Sigmoid colon (tissue), 6 donors: ENCODE measurements at regions not wholly inside any gene's neighbourhood (a gene's known extent, or its start where the extent isn't known, plus 50 kb on each side); places are given as distances from the start of the nearest gene placed in this dataset.

ENCODE experiments used
- DNase-seq: peaks from one replicate; pipeline ENCODE4 v3.0.0-alpha.2; 2019
- H3K27ac ChIP-seq, 4 donors: fragments of 200-600 bp; sonication (generic); one replicate each; pipeline ENCODE4 v1.5.1; 2016 to 2019; ENCODE audit warnings: mild to moderate bottlenecking in 1 of 4
- H3K27me3 ChIP-seq, 3 donors: fragments of 200-600 bp; sonication (generic); one replicate each; pipeline ENCODE4 v1.5.1; 2019; ENCODE audit warnings: mild to moderate bottlenecking in 1 of 3
- H3K36me3 ChIP-seq, 4 donors: fragments of 200-600 bp; sonication (generic); one replicate each; pipeline ENCODE4 v1.5.1; 2016 to 2019
- H3K4me1 ChIP-seq, 4 donors: fragments of 200-600 bp; sonication (generic); one replicate each; pipeline ENCODE4 v1.5.1; 2017 to 2019
- H3K4me3 ChIP-seq, 4 donors: fragments of 200-600 bp; sonication (generic); one replicate each; pipeline ENCODE4 v1.5.1; 2017 to 2019; ENCODE audit warnings: mild to moderate bottlenecking in 2 of 4, moderate library complexity in 1 of 4
- H3K9me3 ChIP-seq, 4 donors: fragments of 200-600 bp in 3 of 4; sonication (generic) in 3 of 4; one replicate each; pipeline versions ENCODE4 v1.5.1 to v1.6.1; 2013 to 2019
- CTCF ChIP-seq, 4 experiments: fragments of 450-650 bp in 3 of 4; fragments of 200-600 bp in 1 of 4; IDR thresholded peaks; one replicate each; pipeline ENCODE4 v1.5.1; 2016 to 2019; ENCODE audit warnings: antibody characterized with exemption in 4 of 4, mild to moderate bottlenecking in 3 of 4, moderate library complexity in 2 of 4
- EP300 ChIP-seq, 4 donors: sonication (generic); formaldehyde crosslinking; IDR thresholded peaks; one replicate each; pipeline ENCODE4 v1.6.1; 2017; ENCODE audit warnings: antibody characterized with exemption in 4 of 4
- POLR2A ChIP-seq, 2 donors: fragments of 450-650 bp; IDR thresholded peaks; one replicate each; pipeline ENCODE4 v1.6.1; 2016; ENCODE audit warnings: antibody characterized with exemption in 2 of 2, mild to moderate bottlenecking in 2 of 2, moderate library complexity in 2 of 2
- POLR2AphosphoS5 ChIP-seq, 4 donors: sonication (generic); formaldehyde crosslinking; IDR thresholded peaks; one replicate each; pipeline ENCODE4 v1.6.1; 2017; ENCODE audit warnings: antibody characterized with exemption in 4 of 4
- WGBS, 2 donors: extraction: QIAGEN DNeasy Blood & Tissue Kit; methylation state at CpG; one replicate each; pipeline ENCODE4 v1.1.7; 2013; 5-methylcytosine and 5-hydroxymethylcytosine counted together
- intact Hi-C: fragments of 100-400 bp; cut with DNase I; formaldehyde crosslinking; loops from one replicate; pipeline ENCODE4 v1.15.1; 2023
- donor health status: healthy with polysubstance abuse.
- donor health status: healthy.

- 76 to 79% methylated on average over 3 of the region's 3 CpGs for WGBS, 2 donors
- Histone ChIP-seq H3K27ac (peak overlapping the region in 2 of 4 donors; percentile 3 to 30), H3K36me3 (no peaks in the 10 kb centered on the region), H3K4me3 (no peak overlapping the region), H3K27me3 (no peaks in the 10 kb centered on the region), H3K9me3 (peaks cover 0 to 9% (median 0%) of the 10 kb centered on the region in 4 donors), H3K4me1 (peaks cover 0 to 32% (median 14%) of the 10 kb centered on the region in 4 donors)
- DNase-seq = no peak
- intact Hi-C loops = no loop called here
- no peak for TF ChIP-seq EP300 (IDR thresholded peaks at IDR 0.05)
- TF ChIP-seq POLR2AphosphoS5 (IDR thresholded peaks at IDR 0.05) = no peak
- TF ChIP-seq CTCF (IDR thresholded peaks at IDR 0.05) = no peak
- TF ChIP-seq POLR2A (IDR thresholded peaks at IDR 0.05) = no peak
Observed at GRCh38 chr2:226247289-226248275, 552.0 kb downstream of the IRS1 start.

GRCh38 chr2:226234187-226234586 is 565.4 kb downstream of the IRS1 start:
- DNase-seq = no peak
- H3K27me3 ChIP-seq = no peaks in the 10 kb centered on the region
- WGBS, 2 donors = 57 to 82% methylated on average over 2 of the region's 2 CpGs
- TF ChIP-seq POLR2A (IDR thresholded peaks at IDR 0.05) = no peak
- TF ChIP-seq EP300 (IDR thresholded peaks at IDR 0.05) = no peak
- no peak for TF ChIP-seq POLR2AphosphoS5 (IDR thresholded peaks at IDR 0.05)
- no peak for TF ChIP-seq CTCF (IDR thresholded peaks at IDR 0.05)
- intact Hi-C loops = no loop called here
- H3K36me3 ChIP-seq = no peaks in the 10 kb centered on the region
- H3K4me3 ChIP-seq = no peak overlapping the region
- H3K4me1 ChIP-seq = no peaks in the 10 kb centered on the region
- H3K9me3 ChIP-seq = no peaks in the 10 kb centered on the region
- no peak overlapping the region for H3K27ac ChIP-seq

- H3K36me3 ChIP-seq = no peaks in the 10 kb centered on the region
- H3K27ac ChIP-seq = no peak overlapping the region
- no peak for TF ChIP-seq POLR2A (IDR thresholded peaks at IDR 0.05)
- intact Hi-C loops = no loop called here
- DNase-seq = no peak
- no peaks in the 10 kb centered on the region for H3K4me1 ChIP-seq
- H3K9me3 ChIP-seq = no peaks in the 10 kb centered on the region
- H3K27me3 ChIP-seq = no peaks in the 10 kb centered on the region
- no peak overlapping the region for H3K4me3 ChIP-seq
Observed at GRCh38 chr2:226233388-226233787, 566.2 kb downstream of the IRS1 start.

GRCh38 chr2:226228080-226228479 is 571.5 kb downstream of the IRS1 start:
- H3K36me3 ChIP-seq = no peaks in the 10 kb centered on the region
- 71 to 72% methylated on average over 2 of the region's 2 CpGs for WGBS, 2 donors
- intact Hi-C loops = no loop called here
- H3K27ac ChIP-seq = no peak overlapping the region
- H3K4me3 ChIP-seq = no peak overlapping the region
- H3K27me3 ChIP-seq = no peaks in the 10 kb centered on the region
- no peaks in the 10 kb centered on the region for H3K4me1 ChIP-seq
- no peaks in the 10 kb centered on the region for H3K9me3 ChIP-seq
- TF ChIP-seq EP300 (IDR thresholded peaks at IDR 0.05) = no peak
- TF ChIP-seq POLR2AphosphoS5 (IDR thresholded peaks at IDR 0.05) = no peak
- no peak for TF ChIP-seq CTCF (IDR thresholded peaks at IDR 0.05)
- no peak for TF ChIP-seq POLR2A (IDR thresholded peaks at IDR 0.05)
- DNase-seq = no peak

GRCh38 chr2:226227341-226227740 is 572.3 kb downstream of the IRS1 start:
- DNase-seq = no peak
- intact Hi-C loops = no loop called here
- H3K9me3 ChIP-seq = no peaks in the 10 kb centered on the region
- TF ChIP-seq EP300 (IDR thresholded peaks at IDR 0.05) = no peak
- H3K4me1 ChIP-seq = no peaks in the 10 kb centered on the region
- no peak overlapping the region for H3K27ac ChIP-seq
- H3K27me3 ChIP-seq = no peaks in the 10 kb centered on the region
- no peaks in the 10 kb centered on the region for H3K36me3 ChIP-seq
- no peak overlapping the region for H3K4me3 ChIP-seq
